Naive B cell (primary cell): ENCODE measurements at regions not wholly inside any gene's neighbourhood (a gene's known extent, or its start where the extent isn't known, plus 50 kb on each side); places are given as distances from the start of the nearest gene placed in this dataset.
A peak's percentile ranks its signal among the peaks of the same experiment; 100 is the strongest.

Experiments used
- ATAC-seq, 2 donors: fragments of 150-1000 bp; cut with Tn5 transposase; 2 replicates each; pipeline ENCODE4 v1.10.0; 2021; ENCODE audit warnings: low read depth in 2 of 2, mild to moderate bottlenecking in 2 of 2, moderate library complexity in 2 of 2
- DNase-seq: peaks from one replicate; pipeline ENCODE4 v3.0.0; 2022
- H3K27ac Mint-ChIP-seq, 6 donors: one replicate each; pipeline ENCODE4 v1.8.0; 2020 to 2022; ENCODE audit warnings: mild to moderate bottlenecking in 6 of 6, mixed read lengths in 6 of 6, moderate library complexity in 5 of 6, inconsistent platforms in 2 of 6
- H3K27me3 Mint-ChIP-seq, 3 donors: one replicate each; pipeline ENCODE4 v1.8.0; 2021 to 2022; ENCODE audit warnings: mixed read lengths in 3 of 3, mild to moderate bottlenecking in 1 of 3
- H3K36me3 Mint-ChIP-seq, 2 donors: one replicate each; pipeline ENCODE4 v1.8.0; 2020 to 2022; ENCODE audit warnings: mixed read lengths in 2 of 2, inconsistent platforms in 1 of 2, mild to moderate bottlenecking in 1 of 2
- H3K4me1 Mint-ChIP-seq, 3 donors: one replicate each; pipeline ENCODE4 v1.8.0; 2020 to 2022; ENCODE audit warnings: mixed read lengths in 3 of 3, inconsistent platforms in 1 of 3, mild to moderate bottlenecking in 1 of 3, moderate library complexity in 1 of 3
- H3K4me3 Mint-ChIP-seq, 8 donors: one replicate each; pipeline ENCODE4 v1.8.0; 2020 to 2022; ENCODE audit warnings: mild to moderate bottlenecking in 8 of 8, mixed read lengths in 8 of 8, moderate library complexity in 8 of 8, inconsistent platforms in 2 of 8
- H3K9me3 Mint-ChIP-seq, 7 donors: one replicate each; pipeline ENCODE4 v1.8.0; 2020 to 2022; ENCODE audit warnings: mixed read lengths in 7 of 7, mild to moderate bottlenecking in 5 of 7, inconsistent platforms in 2 of 7, moderate library complexity in 1 of 7

DNA sequence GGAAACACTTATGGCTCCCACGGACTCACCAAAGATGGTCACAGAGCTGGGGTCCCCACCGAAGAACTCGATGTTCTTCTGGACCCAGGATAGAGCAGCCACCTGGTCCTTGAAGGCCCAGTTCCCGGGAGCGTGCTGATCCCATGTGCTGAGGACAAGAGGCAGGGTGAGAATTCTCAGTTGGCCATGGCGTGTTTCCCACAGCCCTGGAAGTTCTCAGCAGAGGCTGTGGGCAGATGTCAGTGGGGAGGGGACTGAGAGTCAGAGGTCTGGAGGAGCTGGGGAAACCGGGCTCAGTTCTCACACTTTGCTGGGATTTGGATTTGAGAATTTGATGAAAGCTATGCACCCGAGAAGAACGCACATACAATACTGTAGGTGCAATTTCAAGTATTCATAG, 193.3 kb downstream of the BCR start:
- Mint-ChIP-seq H3K4me3 (no peak overlapping the region), H3K9me3 (no peaks in the 10 kb centered on the region), H3K27ac (peak overlapping the region in 1 of 6 donors; percentile 75)

GRCh38 chr22:23370251-23370650, 189.9 kb downstream of the BCR start:
- H3K27ac Mint-ChIP-seq: no peak overlapping the region
- peaks cover 26 to 48% (median 38%) of the 10 kb centered on the region in 3 donors for H3K27me3 Mint-ChIP-seq
- H3K9me3 Mint-ChIP-seq: no peaks in the 10 kb centered on the region
- no peak overlapping the region for H3K4me3 Mint-ChIP-seq
- H3K4me1 Mint-ChIP-seq: no peaks in the 10 kb centered on the region
- ATAC-seq: no peak
- no peak for DNase-seq
- no peaks in the 10 kb centered on the region for H3K36me3 Mint-ChIP-seq

More for the DNA sequence above, 193.3 kb downstream of the BCR start:
- H3K36me3 Mint-ChIP-seq: no peaks in the 10 kb centered on the region
- H3K4me1 Mint-ChIP-seq: no peaks in the 10 kb centered on the region
- H3K27me3 Mint-ChIP-seq: peaks cover 17 to 34% (median 29%) of the 10 kb centered on the region in 3 donors
- ATAC-seq (no peak), DNase-seq (no peak)

GRCh38 chr22:23369054-23369685, 188.9 kb downstream of the BCR start:
- no peak for ATAC-seq
- H3K36me3 Mint-ChIP-seq: no peaks in the 10 kb centered on the region
- H3K4me1 Mint-ChIP-seq: no peaks in the 10 kb centered on the region
- no peak overlapping the region for H3K4me3 Mint-ChIP-seq
- H3K27ac Mint-ChIP-seq: no peak overlapping the region
- H3K27me3 Mint-ChIP-seq: peaks cover 20 to 40% (median 30%) of the 10 kb centered on the region in 3 donors
- H3K9me3 Mint-ChIP-seq: no peaks in the 10 kb centered on the region
- no peak for DNase-seq
